GM12872 (cell line): ENCODE measurements at regions not wholly inside any gene's neighbourhood (a gene's known extent, or its start where the extent isn't known, plus 50 kb on each side); places are given as distances from the start of the nearest gene placed in this dataset.

Experiments used
- CTCF ChIP-seq: IDR thresholded peaks from 3 replicates; pipeline ENCODE4 v1.5.1; 2011; ENCODE audit warnings: low read depth, mild to moderate bottlenecking, low read length, moderate library complexity; ENCODE audit not compliant: insufficient read depth

GRCh38 chr2:193267496-193268002, 1072.8 kb upstream of the TMEFF2 start:
- TF ChIP-seq CTCF, result no peak

GRCh38 chr2:193253014-193253530, 1058.3 kb upstream of the TMEFF2 start:
- TF ChIP-seq CTCF, result no peak

- TF ChIP-seq CTCF, result no peak
Measured at GRCh38 chr2:193251909-193252308, 1057.2 kb upstream of the TMEFF2 start.

- TF ChIP-seq CTCF, result no peak
Measured at GRCh38 chr2:193250389-193250788, 1055.7 kb upstream of the TMEFF2 start.

- peak; percentile 27; the same call in 1 of the 3 replicates for TF ChIP-seq CTCF
Measured at GRCh38 chr2:193240752-193241151, 1046.0 kb upstream of the TMEFF2 start.

- TF ChIP-seq CTCF, result no peak
Measured at GRCh38 chr2:193231634-193232033, 1036.9 kb upstream of the TMEFF2 start.

GRCh38 chr2:193228276-193228675, 1033.5 kb upstream of the TMEFF2 start:
- TF ChIP-seq CTCF, result no peak
